Type B pancreatic cell (in vitro differentiated cells): ENCODE measurements at regions not wholly inside any gene's neighbourhood (a gene's known extent, or its start where the extent isn't known, plus 50 kb on each side); places are given as distances from the start of the nearest gene placed in this dataset.

Experiments
- DNase-seq: peaks from one replicate; pipeline ENCODE4 v3.0.0; 2021; ENCODE audit warnings: mixed read lengths; ENCODE audit not compliant: unreplicated experiment; ENCODE audit errors: extremely low spot score
- H3K27ac Mint-ChIP-seq: 2 replicates; pipeline ENCODE4 v1.8.0; 2021; ENCODE audit warnings: mild to moderate bottlenecking, mixed read lengths
- H3K27me3 Mint-ChIP-seq: 2 replicates; pipeline ENCODE4 v1.8.0; 2021; ENCODE audit warnings: mixed read lengths
- H3K36me3 Mint-ChIP-seq: 2 replicates; pipeline ENCODE4 v1.8.0; 2021; ENCODE audit warnings: mixed read lengths
- H3K4me1 Mint-ChIP-seq: one replicate; pipeline ENCODE4 v1.8.0; 2021; ENCODE audit warnings: mixed read lengths; ENCODE audit not compliant: unreplicated experiment
- H3K4me3 Mint-ChIP-seq: 2 replicates; pipeline ENCODE4 v1.8.0; 2021; ENCODE audit warnings: mild to moderate bottlenecking, mixed read lengths
- H3K9me3 Mint-ChIP-seq: 2 replicates; pipeline ENCODE4 v1.8.0; 2021; ENCODE audit warnings: mixed read lengths
- TF ChIP-seq, protein P1 (sequence below): fragments of 200-600 bp; sonication (generic); conservative IDR thresholded peaks from 2 replicates; pipeline ENCODE4 v1.5.0; 2021; ENCODE audit warnings: antibody characterized with exemption, mild to moderate bottlenecking

DNA sequence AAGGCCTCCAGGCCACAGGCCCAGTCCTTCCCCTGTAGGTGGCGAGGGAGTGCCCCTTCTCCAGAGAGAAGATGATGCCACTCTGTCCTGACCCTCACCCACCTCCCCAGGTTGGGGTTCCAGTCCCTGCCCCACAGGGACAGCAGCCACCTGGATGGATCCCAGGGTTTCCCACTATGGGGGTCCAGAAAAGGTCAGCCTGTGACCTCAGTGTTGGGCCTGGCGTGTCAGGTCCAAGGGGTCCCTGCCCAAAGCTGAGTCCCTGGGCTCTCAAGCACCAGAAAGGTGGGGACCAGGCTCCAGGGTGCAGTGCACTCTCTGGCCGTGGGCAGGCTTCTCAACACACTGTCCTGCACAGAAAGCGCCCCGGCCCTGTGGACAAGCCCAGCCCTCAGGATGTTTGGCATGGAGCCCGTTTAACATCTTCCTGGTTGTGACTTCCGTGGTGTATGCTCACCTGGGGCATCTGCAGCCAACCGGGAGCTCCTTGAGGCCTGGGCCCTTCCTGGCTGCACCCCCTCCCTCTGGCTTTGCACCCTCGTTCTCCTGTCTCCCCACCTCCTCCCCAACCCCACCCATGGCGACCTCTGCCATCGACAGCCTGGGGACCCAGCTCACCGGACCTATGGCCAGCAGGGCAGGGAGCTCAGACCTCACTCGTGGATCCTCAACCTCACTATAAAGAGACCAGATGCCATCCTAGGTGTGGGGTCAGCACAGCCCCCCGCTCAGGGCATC lies 58.3 kb upstream of the PPP2R2D start:
- Mint-ChIP-seq H3K27ac (no peak overlapping the region), H3K4me1 (no peaks in the 10 kb centered on the region), H3K36me3 (no peaks in the 10 kb centered on the region), H3K9me3 (no peaks in the 10 kb centered on the region), H3K4me3 (no peak overlapping the region), H3K27me3 (peaks cover 3% of the 10 kb centered on the region)
- TF ChIP-seq, protein P1, sequence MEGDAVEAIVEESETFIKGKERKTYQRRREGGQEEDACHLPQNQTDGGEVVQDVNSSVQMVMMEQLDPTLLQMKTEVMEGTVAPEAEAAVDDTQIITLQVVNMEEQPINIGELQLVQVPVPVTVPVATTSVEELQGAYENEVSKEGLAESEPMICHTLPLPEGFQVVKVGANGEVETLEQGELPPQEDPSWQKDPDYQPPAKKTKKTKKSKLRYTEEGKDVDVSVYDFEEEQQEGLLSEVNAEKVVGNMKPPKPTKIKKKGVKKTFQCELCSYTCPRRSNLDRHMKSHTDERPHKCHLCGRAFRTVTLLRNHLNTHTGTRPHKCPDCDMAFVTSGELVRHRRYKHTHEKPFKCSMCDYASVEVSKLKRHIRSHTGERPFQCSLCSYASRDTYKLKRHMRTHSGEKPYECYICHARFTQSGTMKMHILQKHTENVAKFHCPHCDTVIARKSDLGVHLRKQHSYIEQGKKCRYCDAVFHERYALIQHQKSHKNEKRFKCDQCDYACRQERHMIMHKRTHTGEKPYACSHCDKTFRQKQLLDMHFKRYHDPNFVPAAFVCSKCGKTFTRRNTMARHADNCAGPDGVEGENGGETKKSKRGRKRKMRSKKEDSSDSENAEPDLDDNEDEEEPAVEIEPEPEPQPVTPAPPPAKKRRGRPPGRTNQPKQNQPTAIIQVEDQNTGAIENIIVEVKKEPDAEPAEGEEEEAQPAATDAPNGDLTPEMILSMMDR, result no peak
- peak; percentile 55 for DNase-seq

GRCh38 chr10:131843089-131843595 lies 57.7 kb upstream of the PPP2R2D start:
- no peaks in the 10 kb centered on the region for H3K36me3 Mint-ChIP-seq
- H3K4me1 Mint-ChIP-seq, result no peaks in the 10 kb centered on the region
- H3K9me3 Mint-ChIP-seq, result no peaks in the 10 kb centered on the region
- no peak overlapping the region for H3K27ac Mint-ChIP-seq
- no peak overlapping the region for H3K4me3 Mint-ChIP-seq
- TF ChIP-seq, protein P1, result no peak
- peaks cover 3% of the 10 kb centered on the region for H3K27me3 Mint-ChIP-seq
- DNase-seq, result peak; percentile 64

DNA sequence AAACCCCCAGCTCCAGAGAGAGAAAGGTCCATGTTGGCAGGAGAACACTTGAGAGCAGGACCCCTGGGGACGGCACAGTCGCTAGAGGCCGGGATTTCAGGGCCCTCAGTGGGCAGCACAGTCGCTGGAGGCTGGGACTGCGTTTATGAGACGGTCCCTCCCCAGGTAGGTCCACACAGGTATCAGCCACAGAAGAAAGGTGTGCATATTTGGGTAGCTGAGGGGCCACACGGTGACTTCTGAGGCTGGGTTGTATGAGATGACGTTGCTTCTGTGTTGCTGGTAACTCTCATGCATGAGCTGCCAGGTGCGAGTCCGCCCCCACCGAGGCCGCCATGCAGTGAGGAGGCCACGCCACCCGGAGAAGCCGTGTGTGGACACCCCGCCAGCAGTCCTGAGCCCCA lies 56.9 kb upstream of the PPP2R2D start:
- no peaks in the 10 kb centered on the region for H3K4me1 Mint-ChIP-seq
- no peak overlapping the region for H3K4me3 Mint-ChIP-seq
- H3K27me3 Mint-ChIP-seq, result peaks cover 3% of the 10 kb centered on the region
- no peak overlapping the region for H3K27ac Mint-ChIP-seq
- H3K9me3 Mint-ChIP-seq, result no peaks in the 10 kb centered on the region
- H3K36me3 Mint-ChIP-seq, result no peaks in the 10 kb centered on the region
- peak; percentile 60 for DNase-seq
- TF ChIP-seq, protein P1, result no peak

GRCh38 chr10:131844529-131845084 lies 56.2 kb upstream of the PPP2R2D start:
- peak; percentile 60 for DNase-seq
- Mint-ChIP-seq H3K9me3 (no peaks in the 10 kb centered on the region), H3K36me3 (no peaks in the 10 kb centered on the region), H3K4me1 (no peaks in the 10 kb centered on the region), H3K27me3 (peaks cover 3% of the 10 kb centered on the region), H3K27ac (no peak overlapping the region), H3K4me3 (no peak overlapping the region)
- TF ChIP-seq, protein P1, result no peak

- TF ChIP-seq, protein P1, result no peak
- DNase-seq, result peak; percentile 51
- Mint-ChIP-seq H3K36me3 (no peaks in the 10 kb centered on the region), H3K27ac (no peak overlapping the region), H3K4me1 (no peaks in the 10 kb centered on the region), H3K4me3 (no peak overlapping the region), H3K27me3 (peaks cover 3% of the 10 kb centered on the region), H3K9me3 (no peaks in the 10 kb centered on the region)
These were observed 55.1 kb upstream of the PPP2R2D start for GRCh38 chr10:131845505-131846239.
